Stimulated activated CD8-positive, alpha-beta memory T cell treated with anti-CD3 and anti-CD28 coated beads, Interleukin-12 subunit alpha, Interleukin-12 subunit beta, amount 100 ng/mL, for 24 hours (primary cell): ENCODE measurements at regions not wholly inside any gene's neighbourhood (a gene's known extent, or its start where the extent isn't known, plus 50 kb on each side); places are given as distances from the start of the nearest gene placed in this dataset.
"Not testable (repeated sequence)": the region's sequence is repeated elsewhere in the genome, so short reads cannot be mapped to it uniquely, and the experiment has no call there.

Source experiments
- DNase-seq: peaks from one replicate; pipeline ENCODE4 v3.0.0-alpha.2; 2020; ENCODE audit errors: extremely low read depth

- no peak for DNase-seq
Observed at GRCh38 chr18:42328931-42329330, 373.9 kb downstream of the PIK3C3 start.

- no peak for DNase-seq
Observed at GRCh38 chr18:42330296-42330695, 375.3 kb downstream of the PIK3C3 start.

GRCh38 chr18:42333558-42333957 lies 378.5 kb downstream of the PIK3C3 start:
- DNase-seq, result no peak

GRCh38 chr18:42334931-42335330 lies 379.9 kb downstream of the PIK3C3 start:
- no peak for DNase-seq

GRCh38 chr18:42336139-42336538 lies 381.1 kb downstream of the PIK3C3 start:
- no peak for DNase-seq

- not testable (repeated sequence) for DNase-seq
Observed at GRCh38 chr18:42337337-42337736, 382.3 kb downstream of the PIK3C3 start.

- no peak for DNase-seq
Observed at GRCh38 chr18:42338683-42339082, 383.6 kb downstream of the PIK3C3 start.

GRCh38 chr18:42339372-42339771 lies 384.3 kb downstream of the PIK3C3 start:
- DNase-seq, result no peak

- DNase-seq, result no peak
Observed at GRCh38 chr18:42340423-42341009, 385.5 kb downstream of the PIK3C3 start.

- DNase-seq, result no peak
Observed at GRCh38 chr18:42341423-42341822, 386.4 kb downstream of the PIK3C3 start.

GRCh38 chr18:42348722-42349121 lies 393.7 kb downstream of the PIK3C3 start:
- no peak for DNase-seq

- no peak for DNase-seq
Observed at GRCh38 chr18:42351455-42351854, 396.4 kb downstream of the PIK3C3 start.

- no peak for DNase-seq
Observed at GRCh38 chr18:42360716-42361115, 405.7 kb downstream of the PIK3C3 start.

GRCh38 chr18:42363446-42364441 lies 408.7 kb downstream of the PIK3C3 start:
- DNase-seq, result no peak

- DNase-seq, result no peak
Observed at GRCh38 chr18:42364766-42365165, 409.7 kb downstream of the PIK3C3 start.

GRCh38 chr18:42365591-42365990 lies 410.6 kb downstream of the PIK3C3 start:
- DNase-seq, result no peak

GRCh38 chr18:42373584-42373983 lies 418.6 kb downstream of the PIK3C3 start:
- DNase-seq, result no peak

- DNase-seq, result no peak
Observed at GRCh38 chr18:42374961-42375360, 419.9 kb downstream of the PIK3C3 start.

GRCh38 chr18:42378854-42379253 lies 423.8 kb downstream of the PIK3C3 start:
- DNase-seq, result not testable (repeated sequence)

- DNase-seq, result not testable (repeated sequence)
Observed at GRCh38 chr18:42381236-42381635, 426.2 kb downstream of the PIK3C3 start.

GRCh38 chr18:42392416-42392815 lies 437.4 kb downstream of the PIK3C3 start:
- DNase-seq, result no peak

GRCh38 chr18:42392926-42393325 lies 437.9 kb downstream of the PIK3C3 start:
- no peak for DNase-seq

GRCh38 chr18:42394238-42394637 lies 439.2 kb downstream of the PIK3C3 start:
- DNase-seq, result no peak
